ENCODE measurements at regions not wholly inside any gene's neighbourhood (a gene's known extent, or its start where the extent isn't known, plus 50 kb on each side); places are given as distances from the start of the nearest gene placed in this dataset.

GRCh38 chr21:14755086-14755485 is 209.0 kb upstream of the SAMSN1 start:
- FAIRE-seq, result no peak
- H3K9ac ChIP-seq (ENCODE audit: insufficient read depth in 1 of 2, low read depth in 2 of 2, low read length in 2 of 2), result peak overlapping the region in 1 of 2 experiments; percentile 81; a peak in 2 of 4 replicates
- no peak for TF ChIP-seq NR4A1 (CRISPR knock-in tag; IDR thresholded peaks at IDR 0.05)
- no peak for TF ChIP-seq NR4A1 (tag; IDR thresholded peaks at IDR 0.05)
- TF ChIP-seq MAFG (tag; conservative IDR thresholded peaks at IDR 0.05), result no peak
- peak; percentile 11; the same call in 1 of the 2 replicates for TF ChIP-seq CTBP1 (IDR thresholded peaks at IDR 0.05; ENCODE audit: borderline replicate concordance)
- TF ChIP-seq SMAD4 (CRISPR knock-in tag; conservative IDR thresholded peaks at IDR 0.05), result no peak
- TF ChIP-seq ZNF282 (CRISPR knock-in tag; IDR thresholded peaks at IDR 0.05), result no peak
- no peak for TF ChIP-seq KLF1 (tag; IDR thresholded peaks at IDR 0.05)
- no peak for TF ChIP-seq PPARD (CRISPR knock-in tag; IDR thresholded peaks at IDR 0.05)
- TF ChIP-seq MEIS2 (IDR thresholded peaks at IDR 0.05; ENCODE audit: partially characterized antibody), result peak; percentile 51
- TF ChIP-seq MAZ (CRISPR knock-in tag; conservative IDR thresholded peaks at IDR 0.05 in 1 of 2, IDR thresholded peaks at IDR 0.05 in 1 of 2), result 0 out of 4 replicates have a peak, but pooled peaks of 1 of the 2 experiments have one; percentile 29
- TF ChIP-seq RBFOX2 (IDR thresholded peaks at IDR 0.05; ENCODE audit: low read depth, low read length), result peak; percentile 38; the same call in 1 of the 2 replicates
- TF ChIP-seq KAT7 (CRISPR knock-in tag; IDR thresholded peaks at IDR 0.05; ENCODE audit: borderline replicate concordance), result no peak
- TF ChIP-seq CBFA2T3 (IDR thresholded peaks at IDR 0.05), result peak; percentile 14; the same call in 1 of the 2 replicates
- TF ChIP-seq MTA3 (IDR thresholded peaks at IDR 0.05; ENCODE audit: borderline replicate concordance), result peak; percentile 43; the same call in 1 of the 2 replicates
- TF ChIP-seq ZNF77 (CRISPR knock-in tag; IDR thresholded peaks at IDR 0.05), result no peak
- TF ChIP-seq U2AF2 (optimal IDR thresholded peaks at IDR 0.05; ENCODE audit: low read depth, low read length), result no peak
- TF ChIP-seq SOX6 (IDR thresholded peaks at IDR 0.05), result peak; percentile 39; the same call in 1 of the 2 replicates
- TF ChIP-seq, protein P1, sequence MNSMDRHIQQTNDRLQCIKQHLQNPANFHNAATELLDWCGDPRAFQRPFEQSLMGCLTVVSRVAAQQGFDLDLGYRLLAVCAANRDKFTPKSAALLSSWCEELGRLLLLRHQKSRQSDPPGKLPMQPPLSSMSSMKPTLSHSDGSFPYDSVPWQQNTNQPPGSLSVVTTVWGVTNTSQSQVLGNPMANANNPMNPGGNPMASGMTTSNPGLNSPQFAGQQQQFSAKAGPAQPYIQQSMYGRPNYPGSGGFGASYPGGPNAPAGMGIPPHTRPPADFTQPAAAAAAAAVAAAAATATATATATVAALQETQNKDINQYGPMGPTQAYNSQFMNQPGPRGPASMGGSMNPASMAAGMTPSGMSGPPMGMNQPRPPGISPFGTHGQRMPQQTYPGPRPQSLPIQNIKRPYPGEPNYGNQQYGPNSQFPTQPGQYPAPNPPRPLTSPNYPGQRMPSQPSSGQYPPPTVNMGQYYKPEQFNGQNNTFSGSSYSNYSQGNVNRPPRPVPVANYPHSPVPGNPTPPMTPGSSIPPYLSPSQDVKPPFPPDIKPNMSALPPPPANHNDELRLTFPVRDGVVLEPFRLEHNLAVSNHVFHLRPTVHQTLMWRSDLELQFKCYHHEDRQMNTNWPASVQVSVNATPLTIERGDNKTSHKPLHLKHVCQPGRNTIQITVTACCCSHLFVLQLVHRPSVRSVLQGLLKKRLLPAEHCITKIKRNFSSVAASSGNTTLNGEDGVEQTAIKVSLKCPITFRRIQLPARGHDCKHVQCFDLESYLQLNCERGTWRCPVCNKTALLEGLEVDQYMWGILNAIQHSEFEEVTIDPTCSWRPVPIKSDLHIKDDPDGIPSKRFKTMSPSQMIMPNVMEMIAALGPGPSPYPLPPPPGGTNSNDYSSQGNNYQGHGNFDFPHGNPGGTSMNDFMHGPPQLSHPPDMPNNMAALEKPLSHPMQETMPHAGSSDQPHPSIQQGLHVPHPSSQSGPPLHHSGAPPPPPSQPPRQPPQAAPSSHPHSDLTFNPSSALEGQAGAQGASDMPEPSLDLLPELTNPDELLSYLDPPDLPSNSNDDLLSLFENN (IDR thresholded peaks at IDR 0.05; ENCODE audit: low read depth in 2 of 2, low read length in 2 of 2), result no peak
- no peak for TF ChIP-seq ILK (tag; IDR thresholded peaks at IDR 0.05; ENCODE audit: borderline replicate concordance, low read depth)
- no peak for TF ChIP-seq HOMEZ (CRISPR knock-in tag; IDR thresholded peaks at IDR 0.05)
- TF ChIP-seq NCOR1 (IDR thresholded peaks at IDR 0.05), result 0 out of 2 replicates have a peak, but pooled peaks have one; percentile 8

More at GRCh38 chr21:14755086-14755485, 209.0 kb upstream of the SAMSN1 start:
- peak; percentile 7 for ATAC-seq
- intact Hi-C loops (cut with micrococcal nuclease), result loop anchor here (2.0 to 10.0 kb wide), 2 partner anchors 308 to 980 kb away; no protein-coding TSS in a partner anchor
- DNase-seq (ENCODE audit: extremely low read depth in 1 of 4, low spot score in 3 of 4), result peak in 1 of 4 experiments; percentile 69
- BruUV-seq (replicated peaks), result no TSS peak
- peaks cover 22% of the 10 kb centered on the region; the same call in 2 of the 3 replicates for H3K36me3 ChIP-seq (ENCODE audit: control insufficient read depth, insufficient read depth, low read length)
- H3K4me1 ChIP-seq (replicated peaks in 1 of 2; ENCODE audit: control insufficient read depth in 2 of 2, insufficient read depth in 2 of 2, low read length in 2 of 2), result peaks cover 0 to 32% of the 10 kb centered on the region in 2 experiments; a peak in 2 of 5 replicates
- H4K20me1 ChIP-seq (replicated peaks; ENCODE audit: control insufficient read depth, insufficient read depth, low read length), result no peaks in the 10 kb centered on the region
- no peaks in the 10 kb centered on the region; the same call in 1 of the 2 replicates for H3K9me3 ChIP-seq (replicated peaks; ENCODE audit: control insufficient read depth, insufficient read depth, low read depth, low read length)
- peaks cover 100% of the 10 kb centered on the region for H3K79me2 ChIP-seq (ENCODE audit: control insufficient read depth, insufficient read depth, low read length)
- peak overlapping the region; percentile 65 for H3K4me2 ChIP-seq (ENCODE audit: insufficient read depth, low read length)
- peak overlapping the region; percentile 46 for H3K4me3 ChIP-seq
- WGBS (ENCODE audit: insufficient coverage, low coverage, missing lambda C conversion rate), result 13% methylated on average over 1 of the region's 1 CpG
- no peaks in the 10 kb centered on the region for H3K27me3 ChIP-seq (ENCODE audit: control insufficient read depth in 2 of 2, insufficient read depth in 2 of 2, low read length in 2 of 2)
- CTCF ChIA-PET (ENCODE audit: low intra/inter-chr PET ratio), result no interaction called here
- peak overlapping the region; percentile 92 for H3K27ac ChIP-seq (ENCODE audit: extremely low read depth, low read depth, low read length)
- POLR2A ChIA-PET, result no interaction called here
- no peaks in the 10 kb centered on the region for H3K9me1 ChIP-seq (ENCODE audit: control insufficient read depth, insufficient read depth, low read length)
- in situ Hi-C loops (cut with MboI), result no loop called here
- no peak overlapping the region for H2AFZ ChIP-seq (ENCODE audit: low read depth, low read length)

Measured in K562 (cell line).